Nephron progenitor cell (in vitro differentiated cells): ENCODE measurements at regions not wholly inside any gene's neighbourhood (a gene's known extent, or its start where the extent isn't known, plus 50 kb on each side); places are given as distances from the start of the nearest gene placed in this dataset.
A peak's percentile ranks its signal among the peaks of the same experiment; 100 is the strongest.

ENCODE experiments used
- DNase-seq: peaks from one replicate; pipeline ENCODE4 v3.0.0; 2021
- H3K27ac Mint-ChIP-seq: 2 replicates; pipeline ENCODE4 v1.8.0; 2021; ENCODE audit warnings: mild to moderate bottlenecking, moderate library complexity, mixed read lengths
- H3K27me3 Mint-ChIP-seq: 2 replicates; pipeline ENCODE4 v1.8.0; 2021; ENCODE audit warnings: mild to moderate bottlenecking, low read depth, mixed read lengths; ENCODE audit not compliant: poor library complexity
- H3K36me3 Mint-ChIP-seq: 2 replicates; pipeline ENCODE4 v1.8.0; 2021; ENCODE audit warnings: low read depth, mixed read lengths
- H3K4me1 Mint-ChIP-seq: 2 replicates; pipeline ENCODE4 v1.8.0; 2021; ENCODE audit warnings: mixed read lengths
- H3K4me3 Mint-ChIP-seq: 2 replicates; pipeline ENCODE4 v1.8.0; 2021; ENCODE audit warnings: mild to moderate bottlenecking, moderate library complexity, mixed read lengths
- H3K9me3 Mint-ChIP-seq: 2 replicates; pipeline ENCODE4 v1.8.0; 2021; ENCODE audit warnings: mild to moderate bottlenecking, moderate library complexity, mixed read lengths
- CTCF ChIP-seq: fragments of 200-600 bp; sonication (generic); IDR thresholded peaks from 2 replicates; pipeline ENCODE4 v1.5.0; 2021; ENCODE audit warnings: antibody characterized with exemption

GRCh38 chr10:107900131-107900530, 735.6 kb upstream of the SORCS1 start:
- no peak overlapping the region for H3K27ac Mint-ChIP-seq
- no peaks in the 10 kb centered on the region for H3K4me1 Mint-ChIP-seq
- peaks cover 6% of the 10 kb centered on the region for H3K27me3 Mint-ChIP-seq
- no peak overlapping the region for H3K4me3 Mint-ChIP-seq
- no peak for TF ChIP-seq CTCF
- H3K9me3 Mint-ChIP-seq = no peaks in the 10 kb centered on the region
- no peak for DNase-seq
- no peaks in the 10 kb centered on the region for H3K36me3 Mint-ChIP-seq

GRCh38 chr10:107899502-107900062, 735.1 kb upstream of the SORCS1 start:
- TF ChIP-seq CTCF = no peak
- Mint-ChIP-seq H3K27me3 (peaks cover 6% of the 10 kb centered on the region), H3K27ac (peak overlapping the region; percentile 36)

GRCh38 chr10:107899075-107899474, 734.6 kb upstream of the SORCS1 start:
- Mint-ChIP-seq H3K4me3 (no peak overlapping the region), H3K27ac (peak overlapping the region; percentile 36), H3K27me3 (peaks cover 6% of the 10 kb centered on the region), H3K36me3 (no peaks in the 10 kb centered on the region), H3K9me3 (no peaks in the 10 kb centered on the region), H3K4me1 (no peaks in the 10 kb centered on the region)
- no peak for DNase-seq
- TF ChIP-seq CTCF = no peak

More at GRCh38 chr10:107899502-107900062, 735.1 kb upstream of the SORCS1 start:
- H3K9me3 Mint-ChIP-seq = no peaks in the 10 kb centered on the region
- no peak overlapping the region for H3K4me3 Mint-ChIP-seq
- H3K36me3 Mint-ChIP-seq = no peaks in the 10 kb centered on the region
- DNase-seq = no peak
- H3K4me1 Mint-ChIP-seq = no peaks in the 10 kb centered on the region

GRCh38 chr10:107898392-107898791, 733.9 kb upstream of the SORCS1 start:
- Mint-ChIP-seq H3K27ac (no peak overlapping the region), H3K4me3 (no peak overlapping the region), H3K27me3 (peaks cover 6% of the 10 kb centered on the region), H3K36me3 (no peaks in the 10 kb centered on the region), H3K9me3 (no peaks in the 10 kb centered on the region), H3K4me1 (no peaks in the 10 kb centered on the region)
- TF ChIP-seq CTCF = no peak
- DNase-seq = no peak

GRCh38 chr10:107894516-107894915, 730.0 kb upstream of the SORCS1 start:
- no peaks in the 10 kb centered on the region for H3K9me3 Mint-ChIP-seq
- no peak for TF ChIP-seq CTCF
- H3K4me3 Mint-ChIP-seq = no peak overlapping the region
- DNase-seq = no peak
- no peak overlapping the region for H3K27ac Mint-ChIP-seq
- no peaks in the 10 kb centered on the region for H3K36me3 Mint-ChIP-seq
- H3K4me1 Mint-ChIP-seq = no peaks in the 10 kb centered on the region
- peaks cover 7% of the 10 kb centered on the region for H3K27me3 Mint-ChIP-seq

- Mint-ChIP-seq H3K27ac (no peak overlapping the region), H3K9me3 (peaks cover 18% of the 10 kb centered on the region), H3K4me3 (no peak overlapping the region), H3K36me3 (no peaks in the 10 kb centered on the region), H3K4me1 (peaks cover 5% of the 10 kb centered on the region), H3K27me3 (peaks cover 3% of the 10 kb centered on the region)
- TF ChIP-seq CTCF = no peak
- DNase-seq = no peak
Measured at GRCh38 chr10:107889105-107889504, 724.6 kb upstream of the SORCS1 start.
